ENCODE measurements at regions not wholly inside any gene's neighbourhood (a gene's known extent, or its start where the extent isn't known, plus 50 kb on each side); places are given as distances from the start of the nearest gene placed in this dataset.
"Not testable (repeated sequence)": the region's sequence is repeated elsewhere in the genome, so short reads cannot be mapped to it uniquely, and the experiment has no call there.

DNA sequence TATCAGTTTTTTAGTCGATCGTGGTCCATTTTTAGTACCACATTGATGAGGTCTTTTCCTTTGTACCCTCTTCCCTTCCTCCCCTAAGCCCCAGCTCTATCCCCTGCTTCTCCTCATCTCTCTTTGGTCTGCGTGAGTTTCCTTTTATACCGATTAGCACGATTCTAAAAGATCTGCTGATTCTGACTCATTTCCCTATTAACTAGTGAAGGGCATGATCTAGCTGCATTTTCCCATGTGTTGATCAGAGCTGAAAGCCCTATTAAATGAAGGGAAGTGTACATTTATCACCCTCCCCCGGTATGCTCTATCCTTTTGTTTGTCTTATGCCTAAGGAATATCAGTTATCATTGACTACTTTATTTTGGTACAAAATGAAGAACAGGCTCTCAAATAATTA is 181.7 kb upstream of the NPY2R start:
- no peak for DNase-seq (ENCODE audit: low spot score)

DNA sequence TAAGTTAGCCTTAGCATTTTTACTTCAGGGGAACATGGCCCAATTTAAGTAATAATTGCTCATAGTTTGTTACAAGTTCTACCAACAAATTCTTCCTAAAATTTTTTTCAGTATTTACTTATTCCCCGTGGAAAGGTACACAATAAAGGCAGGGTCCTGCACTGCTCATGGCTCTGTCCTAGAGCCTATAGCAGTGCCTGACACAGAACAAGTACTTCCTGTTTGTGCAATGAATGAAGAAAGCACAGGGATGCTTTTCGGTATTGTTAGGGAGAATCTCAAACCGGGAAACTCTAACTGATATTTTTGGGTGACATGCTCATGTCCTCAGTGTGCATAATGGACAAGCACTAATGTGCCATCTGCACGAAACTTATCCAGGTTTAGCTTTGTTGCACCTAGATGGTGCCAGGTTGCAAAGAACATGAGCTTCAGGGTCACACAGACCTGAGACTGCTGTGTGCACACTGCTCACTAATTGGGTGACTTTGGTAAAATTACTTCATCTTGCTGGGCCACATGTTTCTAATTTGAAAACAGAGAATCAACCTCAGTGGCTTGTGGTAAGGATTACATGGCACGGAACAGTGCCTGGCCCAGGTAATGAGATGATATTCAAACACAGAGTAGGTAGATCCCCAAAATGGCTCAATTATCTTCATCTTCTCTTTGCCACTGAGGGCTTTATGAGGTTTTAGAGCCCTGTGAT is 175.8 kb upstream of the NPY2R start:
- no peak for DNase-seq (ENCODE audit: low spot score)

DNA sequence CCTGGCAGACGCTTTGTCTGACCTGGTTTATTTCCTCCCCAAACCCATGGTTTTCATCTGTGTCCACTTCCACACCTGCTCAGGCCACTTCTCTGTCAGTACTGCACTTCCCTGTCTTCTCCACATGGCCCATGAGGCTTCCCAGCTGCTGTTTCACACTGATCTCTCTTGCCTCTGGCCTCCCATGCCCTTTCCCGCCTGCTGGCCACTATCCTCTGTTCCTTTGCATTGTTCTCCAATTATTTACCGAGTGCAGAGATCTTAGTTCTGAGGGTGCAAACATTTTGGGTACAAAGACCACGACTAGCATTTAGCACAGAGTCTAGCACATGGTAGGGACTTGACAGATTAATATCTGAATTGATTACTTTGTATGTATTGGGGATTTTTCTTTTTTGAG is 174.8 kb upstream of the NPY2R start:
- DNase-seq (ENCODE audit: low spot score) = no peak

DNA sequence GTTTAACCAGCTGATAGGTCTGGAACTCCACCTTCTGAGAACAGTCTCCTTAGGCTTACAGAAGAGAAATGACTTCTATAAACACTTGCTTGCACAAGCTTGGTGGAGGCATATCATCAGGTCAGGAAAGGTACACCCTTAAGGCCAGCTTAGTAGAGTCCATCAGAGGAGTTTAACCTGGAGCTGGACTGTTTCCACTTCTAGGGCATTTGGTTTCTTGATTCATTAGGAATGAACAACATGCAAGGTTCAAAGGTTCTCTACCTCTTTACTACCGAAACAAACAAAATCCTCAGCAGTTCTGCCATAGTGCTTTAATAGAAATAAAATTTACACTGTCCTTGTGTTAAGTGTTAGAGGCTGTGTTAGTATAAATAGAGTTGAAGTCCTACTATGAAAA is 171.4 kb upstream of the NPY2R start:
- DNase-seq (ENCODE audit: low spot score) = no peak

DNA sequence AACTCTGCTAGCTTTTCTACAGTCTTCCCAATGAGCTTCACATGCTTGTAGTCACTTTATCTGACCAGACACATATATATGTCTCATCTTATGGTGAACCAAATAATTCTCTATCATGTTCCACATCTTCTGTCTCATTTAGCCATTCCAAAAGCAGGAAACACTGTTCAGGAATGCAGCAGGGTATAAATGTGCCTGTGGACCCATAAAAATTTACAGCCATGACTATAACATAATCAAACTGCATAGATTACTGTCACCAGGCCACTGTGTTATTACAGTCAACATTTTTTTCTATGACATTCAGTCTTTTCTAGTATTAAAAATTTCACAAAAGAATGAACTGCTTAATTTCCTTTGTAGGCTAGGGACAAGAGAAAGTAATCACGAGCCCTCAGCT is 170.0 kb upstream of the NPY2R start:
- no peak for DNase-seq (ENCODE audit: low spot score)

DNA sequence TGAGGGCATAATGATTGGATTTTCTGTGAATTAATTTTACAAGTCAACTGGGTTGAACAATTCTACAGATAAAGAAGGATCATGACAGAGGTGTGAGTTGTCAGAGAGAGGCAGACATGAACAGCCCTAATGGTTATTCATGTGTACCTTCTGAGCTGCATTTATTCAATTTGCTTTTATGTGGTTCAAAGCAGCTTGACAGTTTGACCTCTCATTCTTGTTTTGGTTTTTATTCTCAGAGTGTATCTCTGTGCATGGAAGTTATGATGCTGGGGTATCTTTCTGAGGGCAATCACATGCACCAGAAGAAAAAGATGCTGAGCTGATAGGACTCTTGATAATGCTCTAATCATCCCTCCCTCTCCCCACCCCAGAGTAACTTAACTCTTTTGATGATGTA is 169.3 kb upstream of the NPY2R start:
- DNase-seq (ENCODE audit: low spot score) = no peak

DNA sequence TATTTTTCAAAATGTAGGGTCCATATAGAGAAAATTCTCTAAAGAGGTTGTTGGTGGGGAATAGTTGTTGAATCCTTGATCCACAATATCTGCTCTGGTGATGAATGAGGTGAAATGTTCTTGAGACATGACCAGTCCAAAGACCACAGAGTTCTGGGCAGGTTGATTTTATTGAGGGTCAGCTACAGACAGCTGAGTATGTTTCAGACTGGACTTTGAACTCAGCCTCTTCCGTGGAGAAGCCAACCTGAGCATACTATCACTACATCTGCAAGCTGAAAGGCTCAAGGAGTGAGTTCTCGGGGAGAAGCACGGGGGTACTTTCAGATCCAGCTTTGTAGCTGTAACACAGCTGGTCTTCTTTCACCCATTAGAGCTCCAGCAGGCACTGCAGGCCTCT is 168.4 kb upstream of the NPY2R start:
- DNase-seq (ENCODE audit: low spot score) = no peak

DNA sequence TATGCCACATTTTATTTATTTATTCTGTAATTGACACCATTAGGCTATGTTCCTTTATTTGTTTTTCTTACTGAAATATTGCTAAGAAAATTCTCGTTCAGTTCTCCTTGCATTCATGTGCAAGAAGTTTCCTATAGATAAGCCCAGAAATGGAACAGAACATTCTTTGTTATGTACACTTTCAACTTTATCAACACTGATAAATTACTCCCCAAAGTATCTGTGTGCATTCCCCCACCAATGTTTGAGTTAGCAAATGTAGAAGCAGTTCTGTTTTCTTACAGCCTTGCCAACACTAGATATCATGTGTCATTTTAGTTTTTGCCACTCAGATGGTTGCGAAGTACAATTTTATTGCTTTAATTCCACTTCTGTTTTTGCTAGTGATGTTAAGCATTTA is 166.4 kb upstream of the NPY2R start:
- DNase-seq (ENCODE audit: low spot score) = no peak

DNA sequence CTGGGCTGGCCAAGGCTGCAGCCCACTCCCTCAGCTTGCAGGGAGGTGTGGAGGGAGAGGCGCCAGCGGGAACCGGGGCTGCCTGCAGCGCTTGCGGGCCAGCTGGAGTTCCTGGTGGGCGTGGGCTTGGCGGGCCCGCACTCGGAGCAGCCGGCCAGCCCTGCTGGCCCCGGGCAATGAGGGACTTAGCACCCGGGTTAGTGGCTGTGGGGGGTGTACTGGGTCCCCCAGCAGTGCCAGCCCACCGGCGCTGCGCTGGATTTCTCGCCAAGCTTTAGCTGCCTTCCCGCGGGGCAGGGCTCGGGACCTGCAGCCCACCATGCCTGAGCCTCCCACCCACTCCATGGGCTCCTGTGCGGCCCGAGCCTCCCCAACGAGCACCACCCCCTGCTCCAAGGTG is 164.2 kb upstream of the NPY2R start:
- DNase-seq (ENCODE audit: low spot score) = not testable (repeated sequence)

DNA sequence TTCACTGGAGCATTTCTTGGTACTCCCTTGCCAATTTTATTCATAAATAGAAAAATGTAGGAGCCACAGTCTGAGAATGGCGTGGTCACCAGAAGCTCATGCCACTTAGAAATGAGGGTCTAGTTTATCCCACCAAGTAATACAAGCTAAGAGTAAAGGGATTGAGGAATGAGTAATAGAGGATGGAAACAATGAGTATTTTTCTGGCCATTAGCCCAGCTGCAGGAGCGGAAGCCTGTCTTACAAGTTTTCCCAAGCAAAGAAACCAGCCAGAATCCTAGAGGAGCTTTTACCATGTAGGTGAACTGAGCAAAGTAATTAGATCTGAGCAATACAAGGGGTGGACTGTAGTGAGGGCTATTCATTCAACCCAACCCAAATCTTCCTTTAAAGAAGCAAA is 160.7 kb upstream of the NPY2R start:
- no peak for DNase-seq (ENCODE audit: low spot score)

DNA sequence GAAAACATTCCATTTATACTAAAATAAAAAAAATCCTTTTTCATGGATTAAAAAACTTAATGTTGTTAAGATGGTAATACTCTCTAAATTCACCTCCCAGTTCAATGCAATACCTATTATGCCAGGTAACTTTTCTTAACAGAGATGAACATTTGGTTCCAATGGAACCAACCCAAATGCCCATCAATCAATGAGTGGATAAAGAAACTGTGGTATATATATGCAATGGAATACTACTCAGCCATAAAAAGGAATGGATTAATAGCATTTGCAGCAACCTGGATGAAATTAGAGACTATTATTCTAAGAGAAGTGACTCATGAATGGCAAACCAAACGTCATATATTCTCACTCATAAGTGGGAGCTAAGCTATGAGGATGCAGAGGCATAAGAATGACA is 154.4 kb upstream of the NPY2R start:
- not testable (repeated sequence) for DNase-seq (ENCODE audit: low spot score)

DNA sequence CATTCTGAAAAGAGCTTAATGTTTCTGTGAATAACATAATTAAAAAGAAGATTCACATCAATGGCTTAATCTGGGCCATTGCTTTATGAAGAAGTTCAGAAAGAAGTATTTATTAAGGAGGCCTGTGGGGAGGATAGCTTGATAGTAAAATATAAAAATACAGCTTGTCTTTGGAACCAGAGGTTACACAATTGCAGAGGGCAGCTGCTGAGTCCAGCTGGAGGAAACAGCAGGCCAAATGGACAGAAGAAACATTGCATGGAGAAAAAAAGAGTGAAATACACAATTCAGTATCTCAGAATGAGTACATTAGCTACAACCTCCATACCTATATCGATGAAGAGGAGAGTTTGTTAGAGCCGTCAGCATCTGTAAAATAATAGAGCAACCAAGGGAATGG is 148.0 kb upstream of the NPY2R start:
- no peak for DNase-seq (ENCODE audit: low spot score)

DNA sequence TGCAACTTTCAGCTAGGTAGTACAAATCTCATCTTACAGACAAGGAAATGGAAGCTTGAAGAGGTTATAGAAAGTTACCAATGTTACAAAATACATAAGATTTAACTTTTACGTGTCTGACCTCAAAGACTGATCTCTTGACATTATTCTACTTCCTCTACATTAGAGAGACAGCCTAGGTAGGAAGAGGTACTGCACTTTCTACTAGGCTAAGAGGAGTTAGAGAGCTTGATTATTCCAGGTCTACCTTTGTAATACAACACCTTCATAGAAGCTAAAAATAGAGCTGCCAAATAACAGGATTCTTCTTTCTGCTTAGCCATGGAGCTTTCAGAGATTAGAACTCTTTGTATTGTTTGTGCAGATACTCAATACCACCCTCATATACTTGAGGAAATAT is 147.6 kb upstream of the NPY2R start:
- DNase-seq (ENCODE audit: low spot score) = no peak

DNA sequence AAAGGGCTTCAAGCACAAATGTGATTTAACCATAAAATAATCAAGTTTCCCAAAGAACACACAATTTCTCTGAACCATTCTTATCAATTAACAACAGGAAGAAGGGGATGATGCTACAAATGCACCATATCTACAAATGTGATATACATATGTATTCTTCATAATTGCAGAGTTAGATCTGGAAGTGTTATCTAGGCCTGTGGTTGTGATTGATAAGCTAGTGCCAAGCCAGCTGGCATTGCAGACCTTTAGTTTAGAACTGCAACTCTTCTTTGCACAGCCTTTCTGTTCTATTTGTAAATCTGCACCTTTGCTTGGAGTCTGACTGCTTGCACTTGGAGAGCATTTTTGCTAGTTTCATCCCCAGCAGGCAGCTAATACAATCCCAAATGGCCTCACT is 145.5 kb upstream of the NPY2R start:
- no peak for DNase-seq (ENCODE audit: low spot score)

DNA sequence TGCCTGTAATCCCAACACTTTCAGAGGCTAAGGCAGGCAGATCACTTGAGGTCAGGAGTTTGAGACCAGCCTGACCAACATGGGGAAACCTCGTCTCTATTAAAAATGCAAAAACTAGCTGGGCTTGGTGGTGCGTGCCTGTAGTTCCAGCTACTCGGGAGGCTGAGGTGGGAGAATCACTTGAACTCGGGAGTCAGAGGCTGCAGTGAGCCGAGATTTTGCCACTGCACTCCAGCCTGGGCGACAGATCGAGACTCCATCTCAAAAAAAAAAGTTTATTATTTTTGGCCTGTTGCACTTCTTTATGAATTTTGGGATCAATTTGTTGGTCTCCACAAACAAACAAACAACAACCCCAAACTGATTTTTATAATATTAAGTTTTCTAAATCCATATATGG is 143.5 kb upstream of the NPY2R start:
- DNase-seq (ENCODE audit: low spot score) = not testable (repeated sequence)

DNA sequence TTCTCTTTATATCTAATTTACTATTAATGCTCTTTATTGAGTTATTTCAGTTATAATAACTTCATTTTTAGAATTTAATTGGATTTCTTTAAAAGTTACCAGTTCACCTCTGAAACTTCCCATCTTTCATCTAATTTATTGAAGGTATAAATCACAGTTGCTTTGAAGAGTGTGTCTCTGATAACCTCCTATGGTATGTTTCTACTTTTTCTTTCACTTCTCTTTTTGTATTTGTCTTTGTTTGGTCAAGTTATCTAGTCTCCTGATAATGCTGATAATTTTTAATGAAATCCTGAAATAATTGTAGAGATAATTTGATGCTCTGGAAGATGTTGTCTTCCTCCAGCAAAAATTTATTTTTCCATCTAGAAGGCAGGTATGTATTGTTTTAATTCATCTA is 141.6 kb upstream of the NPY2R start:
- no peak for DNase-seq (ENCODE audit: low spot score)

DNA sequence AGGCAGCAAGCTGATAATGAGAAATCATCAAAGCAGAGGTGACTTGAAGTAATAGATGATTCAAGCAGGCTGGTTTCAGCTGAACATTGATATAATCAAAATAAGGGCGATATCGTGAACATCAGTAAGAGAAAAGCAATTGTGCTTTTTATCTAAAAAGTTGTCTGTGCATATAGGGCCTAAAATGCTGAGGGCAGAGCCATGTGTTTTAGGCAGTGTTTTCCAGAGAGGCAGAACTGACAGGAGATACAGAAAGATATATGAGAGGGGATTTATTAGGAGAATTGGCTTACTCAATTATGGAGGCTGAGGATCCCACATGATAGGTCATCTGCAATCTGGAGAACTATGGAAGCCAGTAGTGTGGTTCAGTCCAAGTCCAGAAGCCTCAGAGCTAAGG is 136.5 kb upstream of the NPY2R start:
- DNase-seq (ENCODE audit: low spot score) = no peak

DNA sequence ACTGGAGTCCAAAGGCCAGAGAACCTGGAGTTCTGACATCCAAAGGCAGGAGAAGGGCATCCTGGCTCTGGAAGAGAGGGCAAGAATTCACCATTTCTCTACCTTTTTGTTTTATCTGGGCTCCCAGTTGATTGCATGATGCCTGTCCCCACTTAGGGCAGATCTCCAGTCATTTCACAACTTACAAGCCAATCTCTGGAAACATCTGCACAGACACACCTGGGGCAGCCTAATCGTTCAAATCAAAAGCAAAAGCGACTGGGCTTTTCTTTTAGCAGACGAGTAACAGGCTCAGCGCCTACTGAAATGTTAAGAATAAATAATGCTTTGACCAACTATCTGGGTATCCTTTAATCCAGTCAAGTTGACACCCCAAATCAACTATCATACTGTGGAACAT is 136.0 kb upstream of the NPY2R start:
- no peak for DNase-seq (ENCODE audit: low spot score)

DNA sequence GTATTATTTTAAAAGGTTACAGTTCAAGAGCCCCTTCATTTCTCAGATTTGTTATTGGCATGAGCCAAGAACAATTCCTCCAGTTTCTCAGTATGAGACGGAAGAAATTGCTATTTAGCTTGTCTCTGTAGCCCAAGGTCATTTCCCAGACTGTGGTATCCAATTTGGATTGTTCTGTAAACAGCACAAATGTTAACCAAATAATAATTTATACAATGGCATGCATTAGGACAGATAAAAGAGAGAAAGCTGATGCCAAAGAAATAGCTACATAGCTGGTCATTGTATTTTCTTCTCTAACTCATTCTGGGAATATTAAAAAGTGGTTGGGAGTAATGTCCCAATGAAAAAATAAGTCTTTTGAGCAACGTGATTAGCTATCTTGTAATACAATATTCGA is 134.6 kb upstream of the NPY2R start:
- no peak for DNase-seq (ENCODE audit: low spot score)

DNA sequence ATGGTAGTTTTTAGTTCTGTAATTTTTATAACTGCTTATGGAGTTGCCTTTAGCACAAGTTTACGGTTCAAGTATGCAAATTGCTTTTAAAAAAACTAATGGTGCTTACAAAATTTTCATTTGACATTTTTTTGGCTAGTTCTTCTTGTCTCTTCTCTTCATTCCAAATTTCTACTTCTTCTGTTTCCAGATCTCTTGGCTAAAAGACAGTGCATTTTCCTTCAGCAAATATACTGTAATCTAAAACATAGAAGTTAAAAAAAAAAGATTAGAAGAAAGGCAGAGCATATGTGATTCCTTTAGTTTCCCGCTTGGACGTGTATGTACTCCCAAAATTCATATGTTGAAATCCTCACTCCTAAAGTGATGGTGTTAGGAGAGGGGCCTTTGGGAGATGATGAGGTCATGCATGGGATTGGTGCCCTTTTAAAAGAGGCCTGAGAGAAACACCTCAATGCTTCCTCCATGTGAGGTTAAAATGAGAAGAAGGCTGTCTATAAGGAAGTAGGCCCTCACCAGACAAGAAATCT is 132.1 kb upstream of the NPY2R start:
- DNase-seq (ENCODE audit: low spot score) = no peak

DNA sequence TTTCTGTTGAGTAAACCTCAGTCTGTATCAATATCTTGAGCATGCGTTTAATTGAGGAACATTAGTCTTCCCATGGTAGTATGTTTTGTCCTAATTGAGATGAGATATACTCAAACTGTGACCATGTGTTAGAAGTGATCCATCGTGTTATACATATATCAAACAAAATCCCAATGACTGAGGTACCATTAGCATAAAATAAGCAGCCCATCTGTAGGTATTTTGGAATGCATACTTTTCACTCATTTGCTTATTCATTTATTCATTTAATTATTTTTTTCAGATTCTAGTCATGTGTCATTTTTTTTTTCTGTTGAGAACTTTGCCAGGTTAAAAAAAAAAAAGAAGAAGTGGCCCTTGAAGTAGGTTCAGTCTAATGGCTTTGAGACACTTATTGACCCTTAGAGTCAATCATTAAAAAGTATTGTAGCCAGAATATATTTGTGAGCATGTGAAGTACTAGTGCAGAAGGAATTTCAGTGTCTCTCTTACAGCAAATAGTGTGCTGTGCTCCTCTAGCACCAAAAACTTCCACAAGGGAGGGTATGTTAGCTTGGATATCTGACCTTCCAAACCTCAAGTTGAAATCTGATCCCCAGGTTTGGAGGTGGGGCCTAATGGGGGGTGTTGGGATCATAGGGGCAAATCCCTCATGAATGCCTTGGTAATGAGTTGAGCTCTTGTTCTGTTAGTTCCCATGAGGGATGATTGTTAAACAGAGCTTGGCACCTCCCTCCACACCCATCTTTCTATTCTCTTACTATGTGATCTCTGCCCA is 130.8 kb upstream of the NPY2R start:
- no peak for DNase-seq (ENCODE audit: low spot score)

DNA sequence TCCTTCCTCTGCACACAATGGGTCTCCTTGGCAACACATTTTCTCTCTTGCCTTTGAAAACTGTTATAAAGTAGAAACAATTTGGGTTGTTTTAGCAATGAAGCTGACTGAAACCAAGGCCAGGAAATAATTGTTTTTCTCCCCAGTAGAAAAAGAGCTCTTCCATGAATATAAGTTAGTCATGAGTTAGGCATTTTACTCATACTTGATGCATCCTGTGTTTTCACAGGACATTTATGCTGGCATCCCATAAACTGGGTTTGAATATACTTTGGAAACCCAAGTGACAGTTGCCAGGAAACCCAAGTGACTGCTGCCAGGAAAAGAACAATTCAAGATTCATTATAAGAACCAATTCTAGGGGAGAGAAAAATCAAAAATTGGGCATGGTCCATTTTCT is 128.6 kb upstream of the NPY2R start:
- DNase-seq (ENCODE audit: low spot score) = no peak

DNA sequence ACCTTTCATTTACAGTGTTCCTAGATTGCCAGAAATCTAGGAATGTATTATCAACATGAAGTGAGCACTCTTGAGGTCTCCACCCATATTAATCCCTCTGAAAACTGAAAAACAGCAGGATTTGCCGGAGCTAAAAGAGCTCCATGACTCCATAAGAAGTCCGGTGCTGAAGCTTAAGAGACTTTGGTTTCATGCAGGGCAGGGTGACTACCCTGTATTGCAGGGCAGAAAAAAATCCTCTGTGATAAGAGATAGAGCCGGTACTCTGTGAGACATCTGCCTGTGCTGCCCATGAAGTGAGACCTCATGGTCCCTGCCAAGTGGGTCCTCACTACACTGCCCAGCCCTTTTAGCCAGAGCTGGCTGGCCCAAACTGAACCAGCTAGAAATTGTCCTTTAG is 127.2 kb upstream of the NPY2R start:
- no peak for DNase-seq (ENCODE audit: low spot score)

Data from mucosa of gallbladder (tissue), 1 donor.